Lower leg skin (tissue), 4 donors: ENCODE measurements at regions not wholly inside any gene's neighbourhood (a gene's known extent, or its start where the extent isn't known, plus 50 kb on each side); places are given as distances from the start of the nearest gene placed in this dataset.
A peak's percentile ranks its signal among the peaks of the same experiment; 100 is the strongest.

ENCODE experiments used
- DNase-seq, 2 donors: peaks; one replicate each; pipeline ENCODE4 v3.0.0-alpha.2; 2019; ENCODE audit warnings: low spot score in 2 of 2
- H3K4me3 ChIP-seq: fragments of 200-600 bp; sonication (generic); 2 replicates; pipeline ENCODE4 v1.5.1; 2017; ENCODE audit warnings: mild to moderate bottlenecking, low read depth; ENCODE audit not compliant: poor library complexity, severe bottlenecking
- POLR2A ChIP-seq, 2 donors: fragments of 450-650 bp; IDR thresholded peaks; one replicate each; pipeline ENCODE4 v1.6.1; 2016 to 2017; ENCODE audit warnings: antibody characterized with exemption in 2 of 2, mild to moderate bottlenecking in 1 of 2, moderate library complexity in 1 of 2
- WGBS, 2 donors: methylation state at CpG; one replicate each; pipeline ENCODE4 v1.1.5; 2018; 5-methylcytosine and 5-hydroxymethylcytosine counted together
- intact Hi-C: fragments of 100-400 bp; cut with DNase I; formaldehyde crosslinking; loops from one replicate; pipeline ENCODE4 v1.15.0; 2023; ENCODE audit warnings: low total_unique reads
- TF ChIP-seq, protein P1 (sequence below), 3 donors: fragments of 450-650 bp; IDR thresholded peaks; one replicate each; pipeline ENCODE4 v1.5.1; 2016; ENCODE audit warnings: antibody characterized with exemption in 3 of 3, mild to moderate bottlenecking in 3 of 3, moderate library complexity in 2 of 3

DNA sequence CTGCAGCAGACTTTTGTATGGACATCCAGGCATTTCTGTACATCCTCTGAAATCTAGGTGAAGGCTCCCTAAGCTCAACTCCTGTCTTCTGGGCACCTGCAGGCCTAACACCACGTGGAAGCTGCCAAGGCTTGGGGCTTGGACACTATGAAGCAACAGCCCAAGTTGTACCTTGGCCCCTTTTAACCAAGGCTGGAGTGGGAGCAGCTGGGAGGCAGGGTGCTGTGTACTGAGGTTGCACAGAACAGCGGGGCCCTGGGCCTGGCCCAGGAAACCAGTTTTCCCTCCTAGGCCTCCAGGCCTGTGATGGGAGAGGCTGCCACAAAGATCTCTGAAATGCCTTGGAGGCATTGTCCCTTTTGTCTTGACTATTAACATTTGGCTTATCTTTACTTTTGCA lies 214.4 kb upstream of the LRIG3 start:
- H3K4me3 ChIP-seq = no peak overlapping the region
- intact Hi-C loops = no loop called here
- DNase-seq = no peak
- TF ChIP-seq POLR2A (IDR thresholded peaks at IDR 0.05) = no peak
- TF ChIP-seq, protein P1, sequence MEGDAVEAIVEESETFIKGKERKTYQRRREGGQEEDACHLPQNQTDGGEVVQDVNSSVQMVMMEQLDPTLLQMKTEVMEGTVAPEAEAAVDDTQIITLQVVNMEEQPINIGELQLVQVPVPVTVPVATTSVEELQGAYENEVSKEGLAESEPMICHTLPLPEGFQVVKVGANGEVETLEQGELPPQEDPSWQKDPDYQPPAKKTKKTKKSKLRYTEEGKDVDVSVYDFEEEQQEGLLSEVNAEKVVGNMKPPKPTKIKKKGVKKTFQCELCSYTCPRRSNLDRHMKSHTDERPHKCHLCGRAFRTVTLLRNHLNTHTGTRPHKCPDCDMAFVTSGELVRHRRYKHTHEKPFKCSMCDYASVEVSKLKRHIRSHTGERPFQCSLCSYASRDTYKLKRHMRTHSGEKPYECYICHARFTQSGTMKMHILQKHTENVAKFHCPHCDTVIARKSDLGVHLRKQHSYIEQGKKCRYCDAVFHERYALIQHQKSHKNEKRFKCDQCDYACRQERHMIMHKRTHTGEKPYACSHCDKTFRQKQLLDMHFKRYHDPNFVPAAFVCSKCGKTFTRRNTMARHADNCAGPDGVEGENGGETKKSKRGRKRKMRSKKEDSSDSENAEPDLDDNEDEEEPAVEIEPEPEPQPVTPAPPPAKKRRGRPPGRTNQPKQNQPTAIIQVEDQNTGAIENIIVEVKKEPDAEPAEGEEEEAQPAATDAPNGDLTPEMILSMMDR (IDR thresholded peaks at IDR 0.05) = no peak
- WGBS, 2 donors = 31 to 37% methylated on average over 2 of the region's 2 CpGs

DNA sequence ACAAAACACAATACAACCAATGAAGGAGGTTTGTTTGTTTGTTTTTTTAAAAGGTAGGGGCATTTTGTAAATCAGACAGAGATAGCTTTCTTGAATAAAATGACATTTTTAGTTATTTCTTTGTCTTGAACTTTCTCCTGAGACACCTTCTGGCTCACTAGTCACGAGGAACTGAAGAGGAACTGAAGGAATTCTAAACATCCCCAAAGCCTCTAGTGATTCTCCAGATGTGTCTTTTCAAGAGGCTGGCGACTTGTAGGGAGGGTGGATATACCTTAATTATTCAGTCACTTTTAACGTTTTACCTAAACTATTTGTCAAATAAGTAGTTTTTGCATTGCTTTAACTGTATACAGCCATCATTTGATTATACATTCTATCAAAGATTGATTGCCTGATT lies 211.2 kb upstream of the LRIG3 start:
- no peak overlapping the region for H3K4me3 ChIP-seq
- 83 to 87% methylated on average over 3 of the region's 3 CpGs for WGBS, 2 donors
- DNase-seq = no peak
- intact Hi-C loops = no loop called here
- TF ChIP-seq POLR2A (IDR thresholded peaks at IDR 0.05) = no peak
- TF ChIP-seq, protein P1 (IDR thresholded peaks at IDR 0.05) = no peak

DNA sequence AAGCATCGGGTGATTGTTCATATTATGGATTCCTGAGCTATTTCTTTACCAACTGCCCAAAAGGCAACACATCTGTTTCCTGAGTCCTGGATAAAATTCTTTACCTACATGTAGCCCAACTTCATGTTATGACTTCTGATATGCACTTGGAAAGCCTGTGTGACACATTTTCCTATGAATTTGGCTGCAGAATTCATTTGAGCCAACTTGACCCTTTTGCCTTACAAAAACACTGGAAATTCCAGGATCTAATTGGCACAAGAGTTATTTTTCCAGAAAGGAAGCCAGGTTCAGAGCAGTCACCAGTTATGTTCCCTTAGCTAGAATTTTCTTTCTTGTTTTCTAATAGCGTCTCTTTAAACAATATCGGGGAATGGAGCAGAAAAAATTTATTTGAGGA lies 202.5 kb upstream of the LRIG3 start:
- TF ChIP-seq, protein P1 (IDR thresholded peaks at IDR 0.05) = no peak
- no peak for TF ChIP-seq POLR2A (IDR thresholded peaks at IDR 0.05)
- intact Hi-C loops = no loop called here
- peak in 1 of 2 donors; percentile 18 for DNase-seq
- H3K4me3 ChIP-seq = no peak overlapping the region
- WGBS, 2 donors = 39 to 55% methylated on average over 3 of the region's 3 CpGs

DNA sequence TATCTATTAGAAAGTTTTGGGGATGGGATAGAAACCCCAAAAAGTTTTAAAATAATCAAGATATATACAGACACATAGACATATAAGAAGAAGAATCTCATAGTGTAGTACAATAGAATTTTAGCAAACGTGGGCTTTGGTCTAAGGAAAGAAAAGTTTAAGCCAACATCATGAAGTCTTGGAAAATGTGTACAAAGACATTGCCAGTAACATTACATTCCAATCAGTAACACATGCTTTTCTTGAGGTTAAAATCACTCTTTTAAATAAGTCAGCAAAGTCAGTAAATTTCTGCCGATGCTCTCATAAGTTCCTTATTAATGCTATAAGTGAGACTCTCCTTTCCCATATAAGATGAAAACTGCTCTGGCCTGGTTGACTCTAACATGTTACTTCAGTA lies 201.1 kb upstream of the LRIG3 start:
- no peak overlapping the region for H3K4me3 ChIP-seq
- intact Hi-C loops = no loop called here
- WGBS, 2 donors = 56% methylated on average over 2 of the region's 2 CpGs
- TF ChIP-seq, protein P1 (IDR thresholded peaks at IDR 0.05) = no peak
- no peak for TF ChIP-seq POLR2A (IDR thresholded peaks at IDR 0.05)
- DNase-seq = no peak

DNA sequence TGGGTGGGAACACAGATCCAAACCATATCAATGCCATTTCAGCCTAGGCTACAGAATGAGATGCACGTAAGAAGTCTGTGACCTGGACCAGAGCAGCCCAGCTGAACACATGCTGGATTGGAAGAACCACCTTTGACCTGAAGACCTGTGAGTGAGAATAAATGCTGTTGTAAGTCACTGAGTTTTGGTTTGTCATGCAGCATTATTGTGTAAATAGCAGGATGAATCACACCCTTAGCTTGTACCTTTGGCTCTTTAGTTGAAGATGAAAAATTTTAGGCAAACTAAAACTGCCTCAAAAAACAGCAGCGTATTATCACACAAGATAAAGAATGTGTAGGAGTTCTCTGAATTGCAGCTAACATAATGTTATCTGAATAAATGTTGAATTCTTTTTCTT lies 199.4 kb upstream of the LRIG3 start:
- no peak overlapping the region for H3K4me3 ChIP-seq
- TF ChIP-seq, protein P1 (IDR thresholded peaks at IDR 0.05) = no peak
- no peak for TF ChIP-seq POLR2A (IDR thresholded peaks at IDR 0.05)
- 93 to 99% methylated on average over 2 of the region's 2 CpGs for WGBS, 2 donors
- no peak for DNase-seq
- intact Hi-C loops = no loop called here

DNA sequence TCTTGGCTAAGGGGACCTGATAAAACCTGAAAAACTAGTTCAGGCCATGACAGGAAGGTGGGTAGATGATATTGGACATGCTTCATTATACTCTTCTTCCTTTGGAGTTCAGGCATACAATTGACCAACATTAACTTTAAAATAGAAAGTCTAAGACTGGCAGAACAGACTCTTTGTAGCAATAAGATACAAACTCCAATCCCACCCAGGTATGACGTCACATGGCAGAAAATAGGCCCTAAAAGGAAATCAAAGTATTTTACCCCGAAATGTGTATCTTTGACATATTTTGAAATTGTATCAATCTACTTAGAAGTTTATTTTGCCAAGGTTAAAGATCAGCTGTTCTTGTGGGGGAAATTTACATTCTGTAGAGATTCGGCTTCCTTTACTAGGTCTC lies 198.1 kb upstream of the LRIG3 start:
- TF ChIP-seq, protein P1 (IDR thresholded peaks at IDR 0.05) = no peak
- no peak for TF ChIP-seq POLR2A (IDR thresholded peaks at IDR 0.05)
- WGBS, 2 donors = 96 to 98% methylated on average over 3 of the region's 3 CpGs
- H3K4me3 ChIP-seq = no peak overlapping the region
- intact Hi-C loops = no loop called here
- DNase-seq = no peak
